WTC11 (cell line): ENCODE measurements at regions not wholly inside any gene's neighbourhood (a gene's known extent, or its start where the extent isn't known, plus 50 kb on each side); places are given as distances from the start of the nearest gene placed in this dataset.
"Not testable (repeated sequence)": the region's sequence is repeated elsewhere in the genome, so short reads cannot be mapped to it uniquely, and the experiment has no call there.

Experiments used
- ATAC-seq: fragments of 200-7000 bp; cut with Tn5 transposase; 2 replicates; pipeline ENCODE4 v1.10.0; 2021; ENCODE audit warnings: mild to moderate bottlenecking, moderate library complexity
- CTCF ChIA-PET: fragments of 300-600 bp; sonication (Branson Sonifier 250); formaldehyde crosslinking; loops from one replicate; lab custom pipeline; 2021; ENCODE audit warnings: antibody characterized with exemption; lab: Charles Lee
- POLR2A ChIA-PET: fragments of 350-600 bp; sonication (Branson Sonifier 250); formaldehyde crosslinking; loops from one replicate; lab custom pipeline; 2021; ENCODE audit warnings: antibody characterized with exemption; lab: Charles Lee
- DNase-seq: peaks from one replicate; pipeline ENCODE4 v3.0.0; 2021; ENCODE audit warnings: low spot score
- H3K27ac Mint-ChIP-seq: 2 replicates; pipeline ENCODE4 v1.8.0; 2021; ENCODE audit warnings: mixed read lengths
- H3K27me3 Mint-ChIP-seq: 2 replicates; pipeline ENCODE4 v1.8.0; 2021; ENCODE audit warnings: low read depth, mild to moderate bottlenecking, moderate library complexity, mixed read lengths
- H3K36me3 Mint-ChIP-seq: 2 replicates; pipeline ENCODE4 v1.8.0; 2021; ENCODE audit warnings: mixed read lengths
- H3K4me1 Mint-ChIP-seq: 2 replicates; pipeline ENCODE4 v1.8.0; 2022; ENCODE audit warnings: mixed read lengths
- H3K4me3 Mint-ChIP-seq: 2 replicates; pipeline ENCODE4 v1.8.0; 2021; ENCODE audit warnings: mild to moderate bottlenecking, moderate library complexity, mixed read lengths
- H3K9me3 Mint-ChIP-seq: 2 replicates; pipeline ENCODE4 v1.8.0; 2021; ENCODE audit warnings: mixed read lengths
- ESRRA ChIP-seq: sonication (generic); formaldehyde crosslinking; IDR thresholded peaks from 2 replicates; pipeline ENCODE4 v1.8.1; 2022; ENCODE audit warnings: mild to moderate bottlenecking, missing genetic modification reagents, borderline replicate concordance
- FOXJ3 ChIP-seq: sonication (generic); formaldehyde crosslinking; IDR thresholded peaks from 2 replicates; pipeline ENCODE4 v1.9.0; 2021; ENCODE audit warnings: missing genetic modification reagents, mild to moderate bottlenecking, borderline replicate concordance
- MYBL2 ChIP-seq: sonication (generic); formaldehyde crosslinking; IDR thresholded peaks from 2 replicates; pipeline ENCODE4 v1.8.1; 2023; ENCODE audit warnings: mild to moderate bottlenecking, moderate library complexity, missing genetic modification reagents
- NR1H2 ChIP-seq: sonication (generic); formaldehyde crosslinking; IDR thresholded peaks from 2 replicates; pipeline ENCODE4 v1.9.0; 2021; ENCODE audit warnings: mild to moderate bottlenecking, moderate library complexity, missing genetic modification reagents
- PRDM15 ChIP-seq: sonication (generic); formaldehyde crosslinking; IDR thresholded peaks from 2 replicates; pipeline ENCODE4 v1.8.0; 2022; ENCODE audit warnings: missing genetic modification reagents
- RELA ChIP-seq: sonication (generic); formaldehyde crosslinking; IDR thresholded peaks from 2 replicates; pipeline ENCODE4 v1.8.1; 2022; ENCODE audit warnings: missing genetic modification reagents, mild to moderate bottlenecking, borderline replicate concordance
- ZNF138 ChIP-seq: sonication (generic); formaldehyde crosslinking; conservative IDR thresholded peaks from 2 replicates; pipeline ENCODE4 v1.8.1; 2022; ENCODE audit warnings: mild to moderate bottlenecking, moderate library complexity, missing genetic modification reagents
- ZNF232 ChIP-seq: sonication (generic); formaldehyde crosslinking; IDR thresholded peaks from 2 replicates; pipeline ENCODE4 v1.8.0; 2022; ENCODE audit warnings: mild to moderate bottlenecking, missing genetic modification reagents
- ZNF317 ChIP-seq: sonication (generic); formaldehyde crosslinking; IDR thresholded peaks from 2 replicates; pipeline ENCODE4 v1.8.1; 2023; ENCODE audit warnings: low read depth, mild to moderate bottlenecking, moderate library complexity, missing genetic modification reagents, borderline replicate concordance
- ZNF532 ChIP-seq: fragments of 250-450 bp; sonication (Bioruptor Pico); IDR thresholded peaks from 2 replicates; pipeline ENCODE4 v1.9.0; 2021; ENCODE audit warnings: mild to moderate bottlenecking, borderline replicate concordance
- TF ChIP-seq, protein P1 (sequence below): sonication (generic); formaldehyde crosslinking; IDR thresholded peaks from 2 replicates; pipeline ENCODE4 v1.8.0; 2023; ENCODE audit warnings: missing genetic modification reagents, mild to moderate bottlenecking, borderline replicate concordance
- TF ChIP-seq, protein P2 (sequence below): sonication (generic); formaldehyde crosslinking; IDR thresholded peaks from 2 replicates; pipeline ENCODE4 v1.8.1; 2022; ENCODE audit warnings: missing genetic modification reagents, borderline replicate concordance
- TF ChIP-seq, protein P3 (sequence below): sonication (generic); formaldehyde crosslinking; IDR thresholded peaks from 2 replicates; pipeline ENCODE4 v1.8.1; 2023; ENCODE audit warnings: mild to moderate bottlenecking, moderate library complexity, missing genetic modification reagents

DNA sequence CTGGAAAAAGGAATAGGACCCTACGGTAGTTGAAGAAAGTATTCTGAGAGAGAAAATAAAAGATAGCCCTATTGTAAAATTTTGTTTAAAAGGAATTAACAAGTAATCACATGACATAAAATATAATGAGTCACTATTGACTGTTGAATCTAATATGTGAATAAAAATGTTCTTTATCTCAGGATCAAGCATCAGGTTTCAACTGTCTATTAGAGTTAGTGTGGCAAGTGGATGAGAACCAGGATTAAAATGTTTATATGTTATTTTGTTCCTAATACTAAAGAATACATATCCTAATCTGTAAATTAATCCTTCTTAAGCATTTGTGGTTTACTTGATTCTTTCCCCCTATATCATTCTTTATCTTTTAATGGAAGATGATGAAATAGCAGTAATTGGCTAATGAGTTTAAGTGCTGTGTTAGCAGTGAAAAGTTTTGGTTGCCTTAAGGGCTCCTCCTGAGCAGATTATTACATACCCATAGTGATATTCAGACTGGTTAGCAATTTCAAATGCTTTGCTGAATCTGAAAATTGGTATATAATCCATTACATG lies 101.8 kb upstream of the BCHE start (continued):
- TF ChIP-seq, protein P1, sequence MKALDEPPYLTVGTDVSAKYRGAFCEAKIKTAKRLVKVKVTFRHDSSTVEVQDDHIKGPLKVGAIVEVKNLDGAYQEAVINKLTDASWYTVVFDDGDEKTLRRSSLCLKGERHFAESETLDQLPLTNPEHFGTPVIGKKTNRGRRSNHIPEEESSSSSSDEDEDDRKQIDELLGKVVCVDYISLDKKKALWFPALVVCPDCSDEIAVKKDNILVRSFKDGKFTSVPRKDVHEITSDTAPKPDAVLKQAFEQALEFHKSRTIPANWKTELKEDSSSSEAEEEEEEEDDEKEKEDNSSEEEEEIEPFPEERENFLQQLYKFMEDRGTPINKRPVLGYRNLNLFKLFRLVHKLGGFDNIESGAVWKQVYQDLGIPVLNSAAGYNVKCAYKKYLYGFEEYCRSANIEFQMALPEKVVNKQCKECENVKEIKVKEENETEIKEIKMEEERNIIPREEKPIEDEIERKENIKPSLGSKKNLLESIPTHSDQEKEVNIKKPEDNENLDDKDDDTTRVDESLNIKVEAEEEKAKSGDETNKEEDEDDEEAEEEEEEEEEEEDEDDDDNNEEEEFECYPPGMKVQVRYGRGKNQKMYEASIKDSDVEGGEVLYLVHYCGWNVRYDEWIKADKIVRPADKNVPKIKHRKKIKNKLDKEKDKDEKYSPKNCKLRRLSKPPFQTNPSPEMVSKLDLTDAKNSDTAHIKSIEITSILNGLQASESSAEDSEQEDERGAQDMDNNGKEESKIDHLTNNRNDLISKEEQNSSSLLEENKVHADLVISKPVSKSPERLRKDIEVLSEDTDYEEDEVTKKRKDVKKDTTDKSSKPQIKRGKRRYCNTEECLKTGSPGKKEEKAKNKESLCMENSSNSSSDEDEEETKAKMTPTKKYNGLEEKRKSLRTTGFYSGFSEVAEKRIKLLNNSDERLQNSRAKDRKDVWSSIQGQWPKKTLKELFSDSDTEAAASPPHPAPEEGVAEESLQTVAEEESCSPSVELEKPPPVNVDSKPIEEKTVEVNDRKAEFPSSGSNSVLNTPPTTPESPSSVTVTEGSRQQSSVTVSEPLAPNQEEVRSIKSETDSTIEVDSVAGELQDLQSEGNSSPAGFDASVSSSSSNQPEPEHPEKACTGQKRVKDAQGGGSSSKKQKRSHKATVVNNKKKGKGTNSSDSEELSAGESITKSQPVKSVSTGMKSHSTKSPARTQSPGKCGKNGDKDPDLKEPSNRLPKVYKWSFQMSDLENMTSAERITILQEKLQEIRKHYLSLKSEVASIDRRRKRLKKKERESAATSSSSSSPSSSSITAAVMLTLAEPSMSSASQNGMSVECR (CRISPR knock-in tag): no peak
- TF ChIP-seq PRDM15 (CRISPR knock-in tag): no peak
- TF ChIP-seq RELA (CRISPR knock-in tag): no peak
- TF ChIP-seq, protein P2, sequence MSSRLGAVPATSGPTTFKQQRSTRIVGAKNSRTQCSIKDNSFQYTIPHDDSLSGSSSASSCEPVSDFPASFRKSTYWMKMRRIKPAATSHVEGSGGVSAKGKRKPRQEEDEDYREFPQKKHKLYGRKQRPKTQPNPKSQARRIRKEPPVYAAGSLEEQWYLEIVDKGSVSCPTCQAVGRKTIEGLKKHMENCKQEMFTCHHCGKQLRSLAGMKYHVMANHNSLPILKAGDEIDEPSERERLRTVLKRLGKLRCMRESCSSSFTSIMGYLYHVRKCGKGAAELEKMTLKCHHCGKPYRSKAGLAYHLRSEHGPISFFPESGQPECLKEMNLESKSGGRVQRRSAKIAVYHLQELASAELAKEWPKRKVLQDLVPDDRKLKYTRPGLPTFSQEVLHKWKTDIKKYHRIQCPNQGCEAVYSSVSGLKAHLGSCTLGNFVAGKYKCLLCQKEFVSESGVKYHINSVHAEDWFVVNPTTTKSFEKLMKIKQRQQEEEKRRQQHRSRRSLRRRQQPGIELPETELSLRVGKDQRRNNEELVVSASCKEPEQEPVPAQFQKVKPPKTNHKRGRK (CRISPR knock-in tag): no peak
- no peak for TF ChIP-seq MYBL2 (CRISPR knock-in tag)
- TF ChIP-seq ZNF232: no peak
- no peak for TF ChIP-seq FOXJ3 (CRISPR knock-in tag)
- no peak for TF ChIP-seq ESRRA (CRISPR knock-in tag)
- no peak for TF ChIP-seq ZNF317
- TF ChIP-seq NR1H2 (CRISPR knock-in tag): no peak

GRCh38 chr3:165936081-165936480 lies 98.9 kb upstream of the BCHE start:
- DNase-seq, POLR2A ChIA-PET, H3K27me3 Mint-ChIP-seq, CTCF ChIA-PET, H3K4me1 Mint-ChIP-seq, H3K27ac Mint-ChIP-seq, H3K4me3 Mint-ChIP-seq, ATAC-seq: not testable (repeated sequence)
- peaks cover 17% of the 10 kb centered on the region for H3K36me3 Mint-ChIP-seq
- peaks cover 28% of the 10 kb centered on the region for H3K9me3 Mint-ChIP-seq

DNA sequence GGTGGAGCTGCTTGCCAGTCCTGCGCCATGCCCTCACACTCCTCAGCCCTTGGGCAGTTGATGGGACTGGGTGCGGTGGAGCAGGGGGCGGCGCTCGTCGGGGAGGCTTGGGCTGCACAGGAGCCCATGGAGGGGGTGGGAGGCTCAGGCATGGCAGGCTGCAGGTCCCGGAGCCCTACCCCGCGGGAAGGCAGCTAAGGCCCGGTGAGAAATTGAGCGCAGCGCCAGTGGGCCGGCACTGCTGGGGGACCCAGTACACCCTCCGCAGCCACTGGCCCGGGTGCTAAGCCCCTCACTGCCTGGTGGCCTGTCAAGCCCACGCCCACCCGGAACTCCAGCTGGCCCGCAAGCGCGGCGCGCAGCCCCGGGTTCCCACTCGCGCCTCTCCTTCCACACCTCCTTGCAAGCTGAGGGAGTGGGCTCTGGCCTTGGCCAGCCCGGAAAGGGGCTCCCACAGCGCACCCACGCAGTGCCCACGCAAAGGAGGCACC lies 87.1 kb upstream of the BCHE start:
- CTCF ChIA-PET, H3K36me3 Mint-ChIP-seq, H3K9me3 Mint-ChIP-seq, H3K27me3 Mint-ChIP-seq, H3K4me3 Mint-ChIP-seq, ATAC-seq, POLR2A ChIA-PET, DNase-seq, H3K27ac Mint-ChIP-seq: not testable (repeated sequence)
- peaks cover 14% of the 10 kb centered on the region; the same call in 1 of the 2 replicates for H3K4me1 Mint-ChIP-seq

- peaks cover 11% of the 10 kb centered on the region for H3K9me3 Mint-ChIP-seq
- H3K4me1 Mint-ChIP-seq: peaks cover 24% of the 10 kb centered on the region; the same call in 1 of the 2 replicates
- ATAC-seq (no peak), DNase-seq (no peak)
- CTCF ChIA-PET: no interaction called here
- 0 out of 2 replicates have a peak, but pooled peaks cover 2% of the 10 kb centered on the region for H3K36me3 Mint-ChIP-seq
- no peak overlapping the region for H3K4me3 Mint-ChIP-seq
- H3K27ac Mint-ChIP-seq: no peak overlapping the region
- POLR2A ChIA-PET: no interaction called here
- H3K27me3 Mint-ChIP-seq: no peaks in the 10 kb centered on the region
- TF ChIP-seq ZNF532 (CRISPR knock-in tag) (no peak), ZNF138 (no peak)
- TF ChIP-seq, protein P3, sequence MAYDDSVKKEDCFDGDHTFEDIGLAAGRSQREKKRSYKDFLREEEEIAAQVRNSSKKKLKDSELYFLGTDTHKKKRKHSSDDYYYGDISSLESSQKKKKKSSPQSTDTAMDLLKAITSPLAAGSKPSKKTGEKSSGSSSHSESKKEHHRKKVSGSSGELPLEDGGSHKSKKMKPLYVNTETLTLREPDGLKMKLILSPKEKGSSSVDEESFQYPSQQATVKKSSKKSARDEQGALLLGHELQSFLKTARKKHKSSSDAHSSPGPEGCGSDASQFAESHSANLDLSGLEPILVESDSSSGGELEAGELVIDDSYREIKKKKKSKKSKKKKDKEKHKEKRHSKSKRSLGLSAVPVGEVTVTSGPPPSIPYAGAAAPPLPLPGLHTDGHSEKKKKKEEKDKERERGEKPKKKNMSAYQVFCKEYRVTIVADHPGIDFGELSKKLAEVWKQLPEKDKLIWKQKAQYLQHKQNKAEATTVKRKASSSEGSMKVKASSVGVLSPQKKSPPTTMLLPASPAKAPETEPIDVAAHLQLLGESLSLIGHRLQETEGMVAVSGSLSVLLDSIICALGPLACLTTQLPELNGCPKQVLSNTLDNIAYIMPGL (CRISPR knock-in tag): no peak
These were observed 83.8 kb upstream of the BCHE start for GRCh38 chr3:165920984-165921383.
